ENCODE measurements at regions not wholly inside any gene's neighbourhood (a gene's known extent, or its start where the extent isn't known, plus 50 kb on each side); places are given as distances from the start of the nearest gene placed in this dataset.

DNA sequence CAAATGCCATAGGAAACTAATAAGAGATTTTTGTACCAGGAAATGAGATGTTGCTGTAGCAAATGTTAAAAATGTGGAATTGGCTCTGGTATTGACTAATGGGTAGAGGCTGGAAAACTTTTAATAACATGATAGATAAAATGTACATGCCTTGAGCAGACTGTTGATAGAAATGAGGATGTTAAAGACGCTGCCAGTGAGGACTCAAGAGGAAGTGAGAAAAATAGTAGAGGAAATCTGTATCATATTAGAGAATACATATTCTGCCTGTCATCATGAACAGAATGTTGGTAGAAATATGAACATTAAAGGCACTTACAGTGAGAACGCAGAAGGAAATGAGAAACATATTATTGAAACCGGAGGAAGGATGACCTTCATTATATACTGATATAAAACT, 577.2 kb upstream of the HTR2C start:
- Histone ChIP-seq H3K79me2 (ENCODE audit: control insufficient read depth in 1 of 2, insufficient read depth in 2 of 2, low read length in 2 of 2) (no peaks in the 10 kb centered on the region), H4K91ac (replicated peaks; ENCODE audit: insufficient read length, low read length) (no peak overlapping the region), H4K5ac (ENCODE audit: insufficient read length, low read depth, low read length) (no peak overlapping the region), H3K9ac (replicated peaks in 1 of 4; ENCODE audit: extremely low read depth in 1 of 4, low read depth in 3 of 4, low read length in 3 of 4) (no peak overlapping the region), H3K4me2 (ENCODE audit: insufficient read depth in 1 of 2, low read depth in 2 of 2, low read length in 2 of 2) (no peak overlapping the region), H3K56ac (replicated peaks; ENCODE audit: insufficient read length, low read depth, low read length) (no peak overlapping the region), H3K14ac (ENCODE audit: insufficient read length) (no peak overlapping the region), H3K36me3 (ENCODE audit: control insufficient read depth in 2 of 4, insufficient read depth in 4 of 4, low read length in 3 of 4) (no peaks in the 10 kb centered on the region), H3K79me1 (ENCODE audit: low read depth, low read length) (no peaks in the 10 kb centered on the region), H3K23me2 (ENCODE audit: low read depth, low read length) (no peaks in the 10 kb centered on the region), H2BK20ac (ENCODE audit: low read length) (no peak overlapping the region), H2AK5ac (ENCODE audit: low read depth, low read length) (no peak overlapping the region), H2BK15ac (ENCODE audit: low read length) (no peak overlapping the region), H2AFZ (ENCODE audit: low read length) (no peak overlapping the region), H3K27me3 (replicated peaks in 1 of 4; ENCODE audit: control insufficient read depth in 3 of 4, extremely low read depth in 1 of 4, insufficient read depth in 3 of 4, low read length in 3 of 4) (no peaks in the 10 kb centered on the region), H4K20me1 (replicated peaks in 1 of 2; ENCODE audit: control insufficient read depth in 1 of 2, insufficient read depth in 2 of 2, low read length in 2 of 2) (no peaks in the 10 kb centered on the region), H3K18ac (ENCODE audit: extremely low read depth, low read length) (no peak overlapping the region), H4K8ac (ENCODE audit: extremely low read depth, insufficient read depth, low read length) (no peak overlapping the region), H2BK12ac (ENCODE audit: low read depth, low read length) (no peak overlapping the region), H2BK5ac (ENCODE audit: low read depth, low read length) (no peak overlapping the region), H2BK120ac (replicated peaks; ENCODE audit: low read depth, low read length) (no peak overlapping the region), H3K27ac (ENCODE audit: low read depth, low read length) (no peak overlapping the region), H3K4ac (replicated peaks; ENCODE audit: insufficient read length, low read depth, low read length) (no peak overlapping the region), H3K4me1 (replicated peaks in 1 of 4; ENCODE audit: control insufficient read depth in 3 of 4, insufficient read depth in 4 of 4, low read length in 3 of 4) (no peaks in the 10 kb centered on the region), H3K23ac (ENCODE audit: insufficient read length) (no peak overlapping the region), H3K4me3 (ENCODE audit: extremely low read depth in 1 of 4, insufficient read depth in 2 of 4, low read depth in 3 of 4, low read length in 4 of 4) (no peak overlapping the region), H3K9me3 (ENCODE audit: insufficient read depth in 2 of 2, low read depth in 1 of 2, low read length in 1 of 2) (no peaks in the 10 kb centered on the region)
- ChIA-PET CTCF (ENCODE audit: partially characterized antibody) (no interaction called here), POLR2A (ENCODE audit: partially characterized antibody) (interaction anchor here (1.0 kb wide), 1 partner anchor 33 kb away, joined by 3 read pairs; no protein-coding TSS in a partner anchor)
- 97% methylated on average over 3 of the region's 3 CpGs; no CpG with 5 or more reads in 1 of the 2 experiments for WGBS, 2 experiments (ENCODE audit: extremely low coverage in 1 of 2, insufficient coverage in 1 of 2, insufficient read length in 1 of 2, insufficient replicate concordance in 2 of 2, low coverage in 1 of 2, low lambda C conversion rate in 2 of 2, missing lambda C conversion rate in 1 of 2)
- no peak for DNase-seq (ENCODE audit: low read depth in 1 of 2, low spot score in 2 of 2)
- FAIRE-seq, result no peak
- TF ChIP-seq, protein P1, sequence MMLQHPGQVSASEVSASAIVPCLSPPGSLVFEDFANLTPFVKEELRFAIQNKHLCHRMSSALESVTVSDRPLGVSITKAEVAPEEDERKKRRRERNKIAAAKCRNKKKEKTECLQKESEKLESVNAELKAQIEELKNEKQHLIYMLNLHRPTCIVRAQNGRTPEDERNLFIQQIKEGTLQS (IDR thresholded peaks at IDR 0.05; ENCODE audit: insufficient read depth, low read depth, low read length), result no peak
